ENCODE measurements at regions not wholly inside any gene's neighbourhood (a gene's known extent, or its start where the extent isn't known, plus 50 kb on each side); places are given as distances from the start of the nearest gene placed in this dataset.

DNA sequence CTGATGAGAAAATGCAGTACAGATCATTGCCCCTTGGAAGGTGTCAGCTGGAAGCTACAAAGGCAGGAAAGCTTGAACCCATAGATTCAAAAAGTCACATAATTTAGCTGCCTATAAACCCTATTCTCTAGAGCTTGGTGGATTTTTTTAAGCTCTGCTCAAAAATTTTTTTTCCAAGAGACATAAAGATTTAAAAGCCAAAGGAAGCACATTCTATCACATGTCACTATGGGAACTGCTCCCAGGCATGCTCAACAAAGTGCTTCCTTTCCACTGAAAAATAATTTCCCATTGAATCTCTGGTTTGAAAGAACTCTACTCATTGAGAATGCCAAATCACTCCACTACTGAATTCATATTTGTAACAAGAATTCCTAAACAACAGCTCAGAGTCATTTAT is 419.8 kb downstream of the CETN3 start:
- TF ChIP-seq, protein P1, sequence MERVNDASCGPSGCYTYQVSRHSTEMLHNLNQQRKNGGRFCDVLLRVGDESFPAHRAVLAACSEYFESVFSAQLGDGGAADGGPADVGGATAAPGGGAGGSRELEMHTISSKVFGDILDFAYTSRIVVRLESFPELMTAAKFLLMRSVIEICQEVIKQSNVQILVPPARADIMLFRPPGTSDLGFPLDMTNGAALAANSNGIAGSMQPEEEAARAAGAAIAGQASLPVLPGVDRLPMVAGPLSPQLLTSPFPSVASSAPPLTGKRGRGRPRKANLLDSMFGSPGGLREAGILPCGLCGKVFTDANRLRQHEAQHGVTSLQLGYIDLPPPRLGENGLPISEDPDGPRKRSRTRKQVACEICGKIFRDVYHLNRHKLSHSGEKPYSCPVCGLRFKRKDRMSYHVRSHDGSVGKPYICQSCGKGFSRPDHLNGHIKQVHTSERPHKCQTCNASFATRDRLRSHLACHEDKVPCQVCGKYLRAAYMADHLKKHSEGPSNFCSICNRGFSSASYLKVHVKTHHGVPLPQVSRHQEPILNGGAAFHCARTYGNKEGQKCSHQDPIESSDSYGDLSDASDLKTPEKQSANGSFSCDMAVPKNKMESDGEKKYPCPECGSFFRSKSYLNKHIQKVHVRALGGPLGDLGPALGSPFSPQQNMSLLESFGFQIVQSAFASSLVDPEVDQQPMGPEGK (CRISPR knock-in tag; IDR thresholded peaks at IDR 0.05; ENCODE audit: borderline replicate concordance) = no peak
- TF ChIP-seq ZFP30 (CRISPR knock-in tag; IDR thresholded peaks at IDR 0.05) (no peak), ARNTL (CRISPR knock-in tag; IDR thresholded peaks at IDR 0.05; ENCODE audit: borderline replicate concordance, low read depth) (no peak), RARB (CRISPR knock-in tag; IDR thresholded peaks at IDR 0.05) (no peak), OSR1 (CRISPR knock-in tag; IDR thresholded peaks at IDR 0.05) (no peak), ZFP3 (CRISPR knock-in tag; IDR thresholded peaks at IDR 0.05) (no peak), GLIS3 (CRISPR knock-in tag; IDR thresholded peaks at IDR 0.05) (no peak), PPARA (CRISPR knock-in tag; IDR thresholded peaks at IDR 0.05; ENCODE audit: borderline replicate concordance) (no peak), ZNF70 (CRISPR knock-in tag; IDR thresholded peaks at IDR 0.05) (no peak), ESRRG (CRISPR knock-in tag; IDR thresholded peaks at IDR 0.05) (no peak)
- TF ChIP-seq, protein P2, sequence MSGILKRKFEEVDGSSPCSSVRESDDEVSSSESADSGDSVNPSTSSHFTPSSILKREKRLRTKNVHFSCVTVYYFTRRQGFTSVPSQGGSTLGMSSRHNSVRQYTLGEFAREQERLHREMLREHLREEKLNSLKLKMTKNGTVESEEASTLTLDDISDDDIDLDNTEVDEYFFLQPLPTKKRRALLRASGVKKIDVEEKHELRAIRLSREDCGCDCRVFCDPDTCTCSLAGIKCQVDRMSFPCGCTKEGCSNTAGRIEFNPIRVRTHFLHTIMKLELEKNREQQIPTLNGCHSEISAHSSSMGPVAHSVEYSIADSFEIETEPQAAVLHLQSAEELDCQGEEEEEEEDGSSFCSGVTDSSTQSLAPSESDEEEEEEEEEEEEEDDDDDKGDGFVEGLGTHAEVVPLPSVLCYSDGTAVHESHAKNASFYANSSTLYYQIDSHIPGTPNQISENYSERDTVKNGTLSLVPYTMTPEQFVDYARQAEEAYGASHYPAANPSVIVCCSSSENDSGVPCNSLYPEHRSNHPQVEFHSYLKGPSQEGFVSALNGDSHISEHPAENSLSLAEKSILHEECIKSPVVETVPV (CRISPR knock-in tag; IDR thresholded peaks at IDR 0.05) = no peak
- TF ChIP-seq, protein P3, sequence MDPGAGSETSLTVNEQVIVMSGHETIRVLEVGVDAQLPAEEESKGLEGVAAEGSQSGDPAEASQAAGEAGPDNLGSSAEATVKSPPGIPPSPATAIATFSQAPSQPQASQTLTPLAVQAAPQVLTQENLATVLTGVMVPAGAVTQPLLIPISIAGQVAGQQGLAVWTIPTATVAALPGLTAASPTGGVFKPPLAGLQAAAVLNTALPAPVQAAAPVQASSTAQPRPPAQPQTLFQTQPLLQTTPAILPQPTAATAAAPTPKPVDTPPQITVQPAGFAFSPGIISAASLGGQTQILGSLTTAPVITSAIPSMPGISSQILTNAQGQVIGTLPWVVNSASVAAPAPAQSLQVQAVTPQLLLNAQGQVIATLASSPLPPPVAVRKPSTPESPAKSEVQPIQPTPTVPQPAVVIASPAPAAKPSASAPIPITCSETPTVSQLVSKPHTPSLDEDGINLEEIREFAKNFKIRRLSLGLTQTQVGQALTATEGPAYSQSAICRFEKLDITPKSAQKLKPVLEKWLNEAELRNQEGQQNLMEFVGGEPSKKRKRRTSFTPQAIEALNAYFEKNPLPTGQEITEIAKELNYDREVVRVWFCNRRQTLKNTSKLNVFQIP (CRISPR knock-in tag; IDR thresholded peaks at IDR 0.05; ENCODE audit: borderline replicate concordance, low read depth) = no peak
